Left colon (tissue), 2 donors: ENCODE measurements at regions not wholly inside any gene's neighbourhood (a gene's known extent, or its start where the extent isn't known, plus 50 kb on each side); places are given as distances from the start of the nearest gene placed in this dataset.
"Not testable (repeated sequence)": the region's sequence is repeated elsewhere in the genome, so short reads cannot be mapped to it uniquely, and the experiment has no call there.

Experiments
- ATAC-seq: fragments of 200-7000 bp; cut with Tn5 transposase; one replicate; pipeline ENCODE4 v1.9.1; 2020; ENCODE audit warnings: mild to moderate bottlenecking, moderate library complexity
- DNase-seq, 2 donors: peaks; one replicate each; pipeline ENCODE4 v3.0.0-alpha.2; 2020
- intact Hi-C, 2 donors: fragments of 100-400 bp; cut with DNase I in 1 of 2; cut with micrococcal nuclease in 1 of 2; formaldehyde crosslinking; loops; one replicate each; pipeline versions ENCODE4 v1.11.2 to v1.14.0; 2022; cut with DNase I, micrococcal nuclease
- donor health status: DM: no; HTN: no; CAD: no.
- donor health status: DM: yes; HTN: yes; CAD: no.

DNA sequence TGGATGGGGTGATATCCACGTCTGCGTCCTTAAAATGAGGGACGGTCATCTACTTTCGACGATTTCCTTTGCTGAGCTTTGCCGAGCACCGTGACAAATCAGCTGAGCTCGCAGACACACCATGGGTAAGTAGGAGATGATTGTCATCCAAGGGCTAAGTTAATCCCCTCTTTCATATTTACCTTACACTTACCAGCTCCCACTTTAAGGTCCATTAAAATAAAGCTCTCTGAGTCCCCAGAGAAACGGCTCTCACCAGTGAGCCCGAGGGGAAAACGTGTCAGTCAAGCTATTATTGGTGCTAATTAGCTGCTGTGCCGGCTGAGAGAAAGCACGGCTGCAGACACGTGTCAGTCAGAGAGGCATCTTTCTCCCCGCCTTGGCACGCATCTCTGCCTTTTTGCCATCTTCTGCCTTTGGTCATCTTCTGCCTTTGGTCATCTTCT is 72.2 kb downstream of the CRLF2 start:
- intact Hi-C loops, result no loop called here
- no peak for DNase-seq

DNA sequence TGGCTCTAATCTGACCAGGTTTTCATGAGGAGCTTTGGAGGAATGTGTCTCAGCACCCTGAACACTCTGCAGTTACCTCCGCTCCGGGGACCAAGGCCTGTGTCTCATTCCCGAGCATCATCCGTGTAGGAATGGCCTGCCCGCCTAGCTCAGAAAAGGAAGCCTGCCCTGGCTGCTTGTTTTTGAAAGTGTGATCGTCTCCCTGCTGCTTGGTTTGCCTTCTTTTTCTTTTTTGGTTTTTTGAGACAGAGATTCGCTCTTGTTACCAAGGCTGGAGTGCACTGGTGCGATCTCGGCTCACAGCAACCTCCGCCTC is 73.3 kb downstream of the CRLF2 start:
- ATAC-seq, result no peak
- DNase-seq, result no peak
- intact Hi-C loops, result no loop called here

More for the DNA sequence above, 72.2 kb downstream of the CRLF2 start:
- ATAC-seq, result no peak

DNA sequence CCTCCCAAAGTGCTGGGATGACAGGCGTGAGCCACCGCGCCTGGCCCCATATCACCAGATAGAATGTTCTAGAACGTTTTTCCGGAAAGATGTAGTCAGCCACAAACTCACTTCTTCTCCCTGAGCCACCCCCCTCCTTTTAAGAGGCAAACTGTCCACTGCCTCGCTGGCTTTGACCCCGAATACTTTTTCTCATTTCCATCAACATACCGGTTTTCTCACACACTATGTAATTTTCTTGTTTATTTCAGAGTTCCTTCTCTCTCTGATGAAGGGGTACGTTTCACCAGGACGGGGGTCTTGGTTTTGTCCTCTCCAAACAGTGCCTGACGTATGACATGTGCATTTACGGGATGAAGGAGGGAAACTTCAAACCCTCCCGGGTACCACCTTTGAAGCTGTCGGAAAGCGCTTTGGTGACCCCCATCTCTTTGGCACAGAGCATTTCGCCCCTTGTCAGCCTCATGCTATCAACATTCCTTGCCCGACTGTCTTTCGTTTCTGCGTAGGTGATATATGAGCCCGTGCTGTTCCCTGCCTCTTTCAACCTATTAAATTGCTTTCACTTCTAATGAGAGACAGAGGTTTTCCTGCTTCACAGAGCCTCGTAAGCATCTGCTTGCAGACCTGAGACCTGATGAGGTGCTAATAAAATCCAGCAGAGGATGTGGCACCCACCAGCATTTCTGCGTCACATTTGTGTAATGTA is 73.8 kb downstream of the CRLF2 start:
- intact Hi-C loops, result no loop called here
- no peak for DNase-seq
- no peak for ATAC-seq

DNA sequence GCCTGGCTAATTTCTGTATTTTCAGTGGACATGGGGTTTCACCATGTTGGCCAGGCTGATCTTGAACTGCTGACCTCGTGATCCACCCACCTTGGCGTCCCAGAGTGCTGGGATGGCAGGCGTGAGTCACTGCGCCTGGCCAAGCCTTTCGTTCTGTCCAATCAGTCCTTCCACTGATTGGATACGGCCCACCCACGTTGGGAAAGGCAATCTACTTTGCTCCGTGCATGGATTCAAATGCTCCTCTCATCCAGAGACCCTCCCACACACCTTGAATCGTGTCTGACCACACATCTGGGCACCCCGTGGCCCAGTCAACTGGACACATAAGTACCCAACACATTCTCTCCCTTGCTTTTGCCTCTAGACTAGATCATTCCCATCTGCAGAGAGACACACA is 74.9 kb downstream of the CRLF2 start:
- ATAC-seq (no peak), DNase-seq (no peak)
- intact Hi-C loops, result no loop called here

DNA sequence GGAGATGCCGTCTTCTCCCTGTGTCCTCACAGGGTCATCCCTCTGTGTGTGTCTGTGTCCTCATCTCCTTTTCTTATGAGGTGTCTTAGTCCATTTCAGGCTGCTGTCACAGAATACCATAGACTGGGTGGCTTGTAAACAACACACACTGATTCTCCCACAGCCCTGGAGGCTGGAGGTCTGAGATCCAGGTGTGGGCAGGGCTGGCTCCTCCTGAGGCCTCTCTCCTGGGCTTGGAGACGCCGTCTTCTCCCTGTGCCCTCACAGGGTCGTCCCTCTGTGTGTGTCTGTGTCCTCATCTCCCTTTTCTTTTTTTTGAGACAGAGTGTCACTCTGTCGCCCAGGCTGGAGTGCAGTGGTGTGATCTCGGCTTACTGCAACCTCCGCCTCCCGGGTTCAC is 75.9 kb downstream of the CRLF2 start:
- intact Hi-C loops, ATAC-seq, DNase-seq: not testable (repeated sequence)

DNA sequence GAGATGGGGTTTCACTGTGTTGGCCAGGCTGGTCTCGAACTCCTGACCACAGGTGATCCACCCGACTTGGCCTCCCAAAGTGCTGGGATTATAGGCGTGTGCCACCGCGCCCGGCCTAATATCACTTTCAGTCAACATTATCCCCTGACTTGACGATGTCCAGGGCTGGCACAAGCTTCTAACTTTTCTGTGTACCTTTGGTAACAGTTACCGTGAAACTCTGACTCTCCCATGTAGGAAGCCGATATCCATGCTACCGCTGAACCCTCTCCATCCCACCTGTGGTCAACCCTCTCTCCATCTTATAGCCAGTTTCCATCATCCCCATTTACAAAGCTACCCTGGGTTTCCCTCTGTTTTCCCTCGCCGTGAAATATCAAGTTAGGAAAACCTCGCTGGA is 77.5 kb downstream of the CRLF2 start:
- DNase-seq (no peak), ATAC-seq (no peak)
- intact Hi-C loops, result no loop called here

DNA sequence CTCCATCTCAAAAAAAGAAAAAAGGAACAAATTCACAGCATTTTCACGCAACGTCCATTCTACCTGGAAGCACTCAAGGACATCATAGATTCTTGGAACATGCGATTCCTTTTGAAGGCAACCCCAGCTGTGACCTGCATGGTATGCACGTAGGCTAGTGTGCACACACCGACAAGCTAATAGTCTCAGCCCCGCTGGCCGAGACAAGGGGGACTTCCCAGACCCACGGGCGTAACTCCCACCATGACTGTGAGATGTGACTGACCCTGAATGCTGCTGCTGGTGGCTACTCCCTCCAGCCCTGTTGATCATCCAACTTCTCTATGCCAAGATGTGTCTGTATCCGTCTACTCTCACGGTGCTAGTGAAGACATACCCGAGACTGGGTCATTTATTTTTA is 78.3 kb downstream of the CRLF2 start:
- DNase-seq, result no peak
- no peak for ATAC-seq
- intact Hi-C loops, result no loop called here

DNA sequence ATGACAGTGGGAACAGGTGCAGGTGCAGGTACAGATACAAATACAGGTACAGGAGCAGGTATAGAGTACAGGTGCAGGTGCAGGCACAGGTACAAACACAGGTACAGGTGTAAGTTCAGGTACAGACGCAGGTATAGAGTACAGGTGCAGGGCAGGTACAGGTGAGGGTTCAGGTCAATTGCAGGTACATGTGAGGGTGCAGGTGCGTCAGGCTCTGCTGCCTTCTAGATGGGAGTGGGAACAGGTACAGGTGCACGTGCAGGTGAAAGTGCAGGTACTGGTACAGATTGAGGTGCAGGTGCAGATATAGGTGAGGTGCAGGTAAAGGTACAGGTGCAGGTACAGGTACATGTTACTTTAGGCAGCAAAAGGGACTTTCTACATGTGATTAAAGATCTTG is 85.7 kb downstream of the CRLF2 start:
- intact Hi-C loops, result no loop called here
- ATAC-seq (no peak), DNase-seq (no peak)

DNA sequence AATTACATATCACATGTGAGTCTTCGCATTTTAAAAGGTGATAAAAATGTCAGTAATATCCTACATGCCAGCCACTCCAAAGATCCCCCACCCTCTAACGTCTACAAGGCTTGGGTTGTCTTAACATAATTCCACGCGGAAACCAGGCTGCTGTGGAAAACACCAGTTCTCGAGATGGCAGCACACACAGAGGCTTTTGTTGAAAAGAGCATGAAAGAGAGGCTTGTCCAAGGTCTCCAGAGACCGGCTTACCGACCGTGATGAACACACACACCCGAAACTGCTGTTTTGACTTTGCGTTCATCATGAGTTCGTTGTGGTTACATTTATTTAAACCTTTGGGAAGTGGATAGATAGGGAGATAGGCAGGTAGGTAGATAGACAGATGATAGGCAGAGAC is 87.9 kb downstream of the CRLF2 start:
- no peak for ATAC-seq
- intact Hi-C loops, result no loop called here
- DNase-seq, result no peak

DNA sequence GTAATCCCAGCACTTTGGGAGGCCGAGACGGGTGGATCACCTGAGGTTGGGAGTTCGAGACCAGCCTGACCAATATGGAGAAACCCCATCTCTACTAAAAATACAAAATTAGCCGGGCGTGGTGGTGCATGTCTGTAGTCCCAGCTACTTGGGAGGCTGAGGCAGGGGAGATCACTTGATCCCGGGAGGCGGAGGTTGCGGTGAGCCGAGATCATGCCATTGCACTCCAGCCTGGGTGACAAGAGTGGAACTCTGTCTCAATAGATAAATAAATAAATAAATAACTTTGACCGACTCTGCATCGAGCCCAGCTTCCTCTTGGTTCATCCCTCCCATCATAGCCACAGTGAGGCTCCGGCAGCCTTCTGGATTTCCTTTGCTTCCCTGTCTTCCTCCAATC is 89.6 kb downstream of the CRLF2 start:
- ATAC-seq, intact Hi-C loops, DNase-seq: not testable (repeated sequence)

DNA sequence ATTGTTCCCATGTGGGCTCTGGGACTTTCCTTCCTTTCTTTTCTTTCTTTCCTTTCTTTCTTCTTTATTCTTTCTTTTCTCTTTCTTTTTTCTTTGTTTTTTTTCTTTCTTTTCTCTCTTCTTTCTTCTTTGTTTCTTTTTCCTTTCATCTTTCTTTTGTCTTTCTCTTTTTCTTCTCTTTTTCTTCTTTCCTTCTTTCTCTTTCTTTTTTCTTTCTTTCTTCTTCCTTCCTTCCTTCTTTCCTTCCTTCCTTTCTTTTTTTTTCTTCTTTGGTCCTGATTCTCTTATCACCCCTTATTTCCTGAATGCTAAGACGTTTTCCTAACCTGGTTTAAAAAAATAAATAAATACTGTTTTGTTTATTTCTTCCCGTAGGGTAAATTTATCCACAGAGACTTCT is 93.2 kb downstream of the CRLF2 start:
- no peak for DNase-seq
- intact Hi-C loops, result no loop called here
- ATAC-seq, result no peak

DNA sequence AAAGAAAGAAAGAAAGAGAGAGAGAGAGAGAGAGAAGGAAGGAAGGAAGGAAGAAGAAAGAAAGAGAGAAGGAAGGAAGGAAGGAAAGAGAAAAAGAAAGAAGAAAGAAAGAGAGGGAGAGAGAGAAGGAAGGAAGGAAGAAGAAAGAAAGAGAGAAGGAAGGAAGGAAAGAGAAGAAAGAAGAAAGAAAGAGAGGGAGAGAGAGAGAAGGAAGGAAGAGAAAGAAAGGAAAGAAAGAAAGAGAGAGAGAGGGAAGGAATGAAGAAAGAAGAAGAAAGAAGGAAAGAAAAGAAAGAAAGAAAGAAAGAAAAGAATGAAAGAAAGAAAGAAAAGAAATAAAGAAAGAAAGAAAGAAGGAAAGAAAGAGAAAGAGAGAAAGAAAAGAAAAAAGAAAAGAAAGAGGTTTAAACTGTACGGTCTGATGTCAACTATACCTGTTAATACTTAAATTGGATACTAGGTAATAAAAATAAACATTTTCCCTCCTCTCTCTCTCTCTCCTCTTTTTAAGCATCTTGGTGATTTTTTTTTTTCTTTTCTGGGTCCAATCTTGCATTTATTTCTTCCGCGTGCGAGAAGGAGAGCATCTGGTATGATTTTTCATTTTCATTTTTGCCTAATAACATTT is 93.8 kb downstream of the CRLF2 start:
- ATAC-seq (no peak), DNase-seq (no peak)
- intact Hi-C loops, result no loop called here

DNA sequence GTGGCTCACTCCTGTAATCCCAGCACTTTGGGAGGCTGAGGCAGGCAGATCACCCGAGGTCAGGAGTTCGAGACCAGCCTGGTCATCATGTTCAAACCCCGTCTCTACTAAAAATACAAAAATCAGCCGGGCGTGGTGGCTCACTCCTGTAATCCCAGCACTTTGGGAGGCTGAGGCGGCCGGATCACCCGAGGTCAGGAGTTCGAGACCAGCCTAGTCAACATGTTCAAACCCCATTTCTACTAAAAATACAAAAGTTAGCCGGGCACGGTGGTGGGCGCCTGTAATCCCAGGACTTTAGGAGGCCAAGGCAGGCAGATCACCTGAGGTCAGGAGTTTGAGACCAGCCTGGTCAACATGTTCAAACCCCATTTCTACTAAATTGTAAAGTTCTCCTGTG is 97.0 kb downstream of the CRLF2 start:
- DNase-seq, intact Hi-C loops, ATAC-seq: not testable (repeated sequence)

DNA sequence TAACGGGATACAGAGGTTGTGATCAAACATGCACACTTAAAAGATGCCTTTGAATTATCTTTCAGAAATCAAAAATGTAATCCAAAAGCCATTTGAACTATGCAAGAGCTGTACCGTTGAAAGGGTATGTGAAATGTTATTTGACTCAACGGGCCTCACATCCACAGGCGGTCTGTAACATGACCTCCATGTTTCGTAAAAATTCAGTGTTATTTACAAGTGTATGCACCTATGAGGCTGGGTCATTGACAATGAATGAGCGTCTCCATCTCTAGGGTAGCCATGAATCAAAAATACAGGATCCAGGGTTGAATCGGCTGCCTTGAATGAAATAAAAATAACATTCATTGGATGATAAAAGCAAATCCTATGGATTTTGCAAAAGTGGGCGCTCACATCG is 100.1 kb downstream of the CRLF2 start:
- intact Hi-C loops, result no loop called here
- no peak for ATAC-seq
- no peak for DNase-seq

DNA sequence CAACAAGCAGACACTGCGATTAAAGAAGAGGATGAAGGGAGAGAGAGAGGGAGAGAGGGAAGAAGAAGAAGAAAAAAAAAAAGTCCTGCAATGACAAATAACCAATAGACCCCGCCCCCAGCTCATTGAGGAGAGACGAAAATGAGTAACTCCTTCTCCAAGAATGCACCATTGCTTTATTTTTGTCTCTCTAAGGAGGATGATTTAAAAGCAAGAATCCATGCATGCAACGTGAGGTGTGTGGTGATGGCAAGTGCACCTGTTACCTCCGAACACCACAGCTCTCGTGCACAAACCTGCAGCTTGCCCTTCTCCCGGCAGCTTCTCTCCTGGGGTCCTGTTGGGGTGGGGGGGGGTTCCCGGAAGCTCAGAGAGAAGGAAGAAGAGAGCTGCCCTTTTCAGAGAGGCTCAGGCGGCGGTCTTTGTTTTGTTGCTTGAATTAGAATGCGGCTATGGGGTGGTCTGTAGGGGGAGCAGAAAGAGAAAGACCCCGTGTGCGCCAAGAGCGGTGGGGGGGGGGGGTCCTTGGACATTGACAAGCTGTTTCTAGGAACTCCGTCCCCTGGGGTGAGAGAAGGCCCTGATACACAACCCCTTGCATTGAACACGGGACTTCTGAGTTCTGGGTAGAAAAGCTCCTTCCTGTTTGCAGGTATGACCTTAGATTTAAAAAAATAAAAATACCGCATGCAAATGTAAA is 100.7 kb downstream of the CRLF2 start:
- no peak for ATAC-seq
- no peak for DNase-seq
- intact Hi-C loops, result no loop called here

DNA sequence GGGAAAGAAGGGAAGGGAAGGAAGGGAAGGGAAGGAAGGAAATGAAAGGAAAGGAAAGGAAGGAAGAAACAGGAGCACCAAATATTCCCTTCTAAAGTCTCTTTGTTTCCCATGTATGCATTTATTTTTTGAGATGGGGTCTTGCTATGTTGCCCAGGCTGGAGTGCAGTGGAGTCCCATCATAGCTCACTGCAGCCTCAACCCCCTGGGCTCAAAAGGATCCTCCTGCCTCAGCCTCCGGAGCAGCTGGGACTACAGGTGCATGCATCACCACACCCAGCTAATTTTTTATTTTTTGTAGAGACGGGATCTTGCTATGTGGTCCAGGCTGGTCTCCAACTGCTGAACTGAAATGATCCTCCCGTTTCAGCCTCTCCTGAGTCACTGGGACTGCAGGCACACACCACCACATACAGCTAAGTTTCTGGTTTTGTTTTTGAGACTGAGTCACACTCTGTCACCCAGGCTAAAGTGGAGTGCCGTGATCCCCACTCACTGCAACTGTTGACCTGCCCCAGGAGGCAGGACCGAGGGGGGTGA is 102.8 kb downstream of the CRLF2 start:
- ATAC-seq (no peak), DNase-seq (no peak)
- intact Hi-C loops, result no loop called here

DNA sequence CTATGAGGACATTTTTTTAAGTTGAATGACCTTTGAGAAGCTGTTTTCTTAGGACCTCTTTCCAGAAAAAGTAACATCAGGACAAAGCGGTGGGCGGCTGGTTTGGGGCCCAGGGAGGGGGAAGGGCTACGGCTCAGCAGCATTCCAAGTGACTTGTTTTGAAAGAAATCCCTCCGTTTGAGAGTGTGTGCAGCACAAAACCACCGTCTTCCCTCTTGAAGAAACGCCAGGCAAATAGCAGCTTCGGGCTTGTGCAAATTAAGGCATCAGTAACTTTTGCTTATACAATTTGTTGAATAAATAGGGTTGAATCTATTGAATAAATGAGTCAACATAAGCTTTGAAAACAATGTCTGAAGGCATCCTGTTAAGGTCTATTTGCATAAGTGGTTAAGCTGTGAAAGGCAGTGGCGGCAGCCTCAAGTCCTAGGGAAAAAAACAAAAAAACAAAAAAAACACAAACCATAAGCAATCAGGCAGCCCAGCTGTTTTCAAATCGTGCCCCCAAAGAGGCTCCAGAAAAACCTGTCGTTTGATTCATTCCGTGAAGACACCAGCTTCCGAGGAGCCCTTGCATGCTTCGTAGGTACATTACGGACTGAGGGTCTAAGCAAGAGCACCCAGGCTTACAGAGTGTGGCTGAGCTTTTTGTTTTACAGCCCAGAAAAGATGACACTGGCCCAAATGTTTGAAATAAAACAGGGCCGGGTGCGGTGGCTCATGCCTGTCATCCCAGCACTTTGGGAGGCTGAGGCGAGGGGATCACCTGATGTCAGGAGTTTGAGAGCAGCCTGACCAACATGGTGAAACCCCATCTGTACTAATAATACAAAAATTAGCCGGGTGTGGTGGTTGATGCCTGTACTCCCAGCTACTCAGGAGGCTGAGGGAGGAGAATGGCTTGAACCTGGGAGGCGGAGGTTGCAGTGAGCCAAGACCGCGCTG is 103.7 kb downstream of the CRLF2 start:
- intact Hi-C loops, result no loop called here
- DNase-seq, result no peak
- no peak for ATAC-seq

DNA sequence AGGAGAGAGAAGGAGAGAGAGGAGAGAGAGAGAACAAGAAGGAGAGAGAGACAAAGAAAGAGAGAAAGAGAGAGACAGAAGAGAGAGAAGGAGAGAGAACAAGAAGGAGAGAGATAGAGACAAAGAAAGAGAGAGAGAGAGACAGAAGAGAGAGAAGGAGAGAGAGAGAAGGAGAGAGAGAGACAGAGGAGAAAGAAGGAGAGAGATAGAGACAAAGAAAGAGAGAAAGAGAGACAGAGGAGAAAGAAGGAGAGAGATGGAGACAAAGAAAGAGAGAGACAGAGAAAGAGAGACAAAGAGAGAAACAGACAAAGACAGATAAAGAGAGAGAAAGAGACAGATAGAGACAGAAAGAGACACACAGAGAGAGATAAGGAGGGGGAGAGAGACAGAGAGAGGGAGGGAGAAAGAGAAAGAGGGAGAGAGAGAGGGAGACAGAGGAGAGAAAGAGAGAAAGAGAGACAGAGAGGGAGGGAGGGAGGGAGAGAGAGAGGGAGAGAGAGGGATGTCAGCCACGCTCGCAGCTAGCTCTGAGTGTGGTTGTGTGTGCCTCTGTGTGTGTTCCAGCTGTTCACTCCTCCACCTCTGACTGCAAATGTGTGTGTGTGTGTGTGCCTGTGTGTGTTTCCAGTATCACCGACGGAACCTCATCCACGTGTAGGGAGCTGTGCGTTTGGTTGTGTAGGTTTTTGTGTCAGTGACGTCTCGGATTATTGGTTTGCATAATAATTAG is 105.8 kb downstream of the CRLF2 start:
- intact Hi-C loops, result no loop called here
- ATAC-seq (no peak), DNase-seq (no peak)
